Fibroblast of the aortic adventitia (primary cell): ENCODE measurements at regions not wholly inside any gene's neighbourhood (a gene's known extent, or its start where the extent isn't known, plus 50 kb on each side); places are given as distances from the start of the nearest gene placed in this dataset.

Experiments used
- DNase-seq: peaks from one replicate; pipeline ENCODE4 v3.0.0-alpha.2; 2010; ENCODE audit warnings: low read depth
- H3K4me3 ChIP-seq: 2 replicates; pipeline ENCODE4 v1.5.1; 2011; ENCODE audit warnings: low read depth, mild to moderate bottlenecking, control low read depth, low read length, moderate library complexity
- TF ChIP-seq, protein P1 (sequence below): IDR thresholded peaks from 2 replicates; pipeline ENCODE4 v1.5.1; 2011; ENCODE audit warnings: mild to moderate bottlenecking, low read length, control low read depth, inconsistent platforms; ENCODE audit not compliant: insufficient read depth

DNA sequence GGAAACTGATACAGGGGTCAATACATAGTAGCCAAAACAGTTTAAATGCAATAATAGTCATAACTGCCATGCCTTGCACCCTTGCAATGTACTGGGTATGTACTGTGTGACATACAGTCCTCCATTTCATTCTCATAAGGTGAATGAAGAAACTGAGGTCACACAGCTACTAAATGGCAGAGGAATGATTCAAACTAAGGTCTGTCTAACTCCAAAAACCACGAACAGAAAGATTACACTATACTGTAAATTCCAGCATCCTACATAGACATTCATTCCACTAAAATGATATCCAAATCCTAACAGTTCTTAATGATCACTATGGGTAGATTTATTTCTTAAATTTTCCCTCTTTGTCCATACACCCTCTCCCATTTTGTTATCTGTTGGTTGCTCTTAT, 238.1 kb upstream of the SERP2 start:
- no peak overlapping the region for H3K4me3 ChIP-seq
- DNase-seq: no peak
- TF ChIP-seq, protein P1, sequence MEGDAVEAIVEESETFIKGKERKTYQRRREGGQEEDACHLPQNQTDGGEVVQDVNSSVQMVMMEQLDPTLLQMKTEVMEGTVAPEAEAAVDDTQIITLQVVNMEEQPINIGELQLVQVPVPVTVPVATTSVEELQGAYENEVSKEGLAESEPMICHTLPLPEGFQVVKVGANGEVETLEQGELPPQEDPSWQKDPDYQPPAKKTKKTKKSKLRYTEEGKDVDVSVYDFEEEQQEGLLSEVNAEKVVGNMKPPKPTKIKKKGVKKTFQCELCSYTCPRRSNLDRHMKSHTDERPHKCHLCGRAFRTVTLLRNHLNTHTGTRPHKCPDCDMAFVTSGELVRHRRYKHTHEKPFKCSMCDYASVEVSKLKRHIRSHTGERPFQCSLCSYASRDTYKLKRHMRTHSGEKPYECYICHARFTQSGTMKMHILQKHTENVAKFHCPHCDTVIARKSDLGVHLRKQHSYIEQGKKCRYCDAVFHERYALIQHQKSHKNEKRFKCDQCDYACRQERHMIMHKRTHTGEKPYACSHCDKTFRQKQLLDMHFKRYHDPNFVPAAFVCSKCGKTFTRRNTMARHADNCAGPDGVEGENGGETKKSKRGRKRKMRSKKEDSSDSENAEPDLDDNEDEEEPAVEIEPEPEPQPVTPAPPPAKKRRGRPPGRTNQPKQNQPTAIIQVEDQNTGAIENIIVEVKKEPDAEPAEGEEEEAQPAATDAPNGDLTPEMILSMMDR: no peak

- DNase-seq: no peak
These were observed 236.8 kb upstream of the SERP2 start for GRCh38 chr13:44136696-44137268.

GRCh38 chr13:44137466-44137865, 236.2 kb upstream of the SERP2 start:
- no peak overlapping the region for H3K4me3 ChIP-seq
- TF ChIP-seq, protein P1: no peak
- DNase-seq: no peak

More at GRCh38 chr13:44136696-44137268, 236.8 kb upstream of the SERP2 start:
- TF ChIP-seq, protein P1: no peak
- no peak overlapping the region for H3K4me3 ChIP-seq

- TF ChIP-seq, protein P1: no peak
- no peak for DNase-seq
These were observed 233.5 kb upstream of the SERP2 start for GRCh38 chr13:44140146-44140545.

DNA sequence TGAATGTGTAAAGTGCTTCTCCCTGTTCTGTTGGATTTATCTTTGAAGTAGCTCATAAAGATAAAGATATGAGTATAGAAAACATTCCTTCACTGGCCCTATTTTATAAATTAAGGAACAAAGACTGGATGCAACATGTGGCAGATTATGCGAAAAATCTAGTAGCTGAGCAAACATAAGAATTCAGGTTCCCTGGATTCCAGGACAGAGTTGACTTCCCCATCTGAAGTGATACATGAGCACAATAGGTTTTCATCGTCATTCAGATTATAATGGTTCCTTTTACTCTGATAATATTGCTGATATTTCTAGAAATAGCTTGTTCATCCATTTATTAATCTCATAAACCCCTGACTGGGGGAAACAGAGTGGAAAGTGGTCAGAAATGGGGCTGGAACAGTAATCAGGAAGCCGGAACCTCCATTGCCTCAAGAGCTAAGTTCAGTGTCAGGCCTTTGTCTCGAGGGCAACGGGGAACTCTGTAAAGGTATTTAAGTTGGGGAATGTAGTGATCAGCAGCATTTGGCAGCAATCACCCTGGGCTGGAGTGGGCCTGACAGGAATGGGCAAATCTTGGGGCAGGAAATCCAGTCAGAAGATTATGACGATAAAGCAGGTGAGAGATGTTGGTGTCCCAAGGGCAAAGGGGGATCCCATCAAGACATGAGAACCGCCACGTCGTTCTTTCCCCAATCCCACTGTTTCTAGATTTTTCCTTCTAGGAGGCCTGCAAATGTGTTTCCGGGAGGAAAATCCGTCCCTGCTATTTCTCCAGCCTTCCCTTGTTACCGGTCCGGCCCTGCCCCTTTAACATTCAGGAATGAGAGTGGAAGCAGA, 232.5 kb upstream of the SERP2 start:
- peak overlapping the region; percentile 77 for H3K4me3 ChIP-seq
- peak; percentile 35 for DNase-seq
- TF ChIP-seq, protein P1: no peak

More at GRCh38 chr13:44140146-44140545, 233.5 kb upstream of the SERP2 start:
- no peak overlapping the region for H3K4me3 ChIP-seq

- peak; percentile 93 for DNase-seq
- H3K4me3 ChIP-seq: peak overlapping the region; percentile 77
- TF ChIP-seq, protein P1: peak; percentile 15
These were observed 231.7 kb upstream of the SERP2 start for GRCh38 chr13:44141725-44142539.
